ENCODE measurements at regions not wholly inside any gene's neighbourhood (a gene's known extent, or its start where the extent isn't known, plus 50 kb on each side); places are given as distances from the start of the nearest gene placed in this dataset.
"Not testable (repeated sequence)": the region's sequence is repeated elsewhere in the genome, so short reads cannot be mapped to it uniquely, and the experiment has no call there.

DNA sequence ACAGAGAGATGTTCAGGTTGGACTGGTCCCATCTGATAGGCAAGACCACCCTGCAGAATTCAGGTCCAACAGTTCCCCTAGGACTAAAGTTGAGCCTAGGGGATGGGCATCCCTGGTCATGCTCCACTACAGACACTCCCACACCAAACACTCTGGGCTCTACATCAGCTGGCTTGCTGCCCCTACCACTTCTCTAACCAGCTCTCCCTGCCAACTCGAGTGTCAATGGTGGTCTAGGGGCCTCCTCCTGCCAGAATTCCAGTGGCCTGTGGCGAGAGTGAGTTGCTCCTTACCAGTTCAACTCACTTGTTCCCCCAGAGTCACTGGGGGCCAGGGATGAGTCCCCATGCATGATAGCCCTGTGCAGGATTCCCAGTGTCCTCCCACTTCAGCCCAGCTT is 316.2 kb upstream of the PPP2R3A start:
- no peak overlapping the region for H3K27ac ChIP-seq
- in situ Hi-C loops (cut with MboI; ENCODE audit: low pct_ligation_motif_present in 1 of 4, low pct_unique_long_range_greater_than_20kb in 1 of 4, low sequenced_read_pairs in 3 of 4) = no loop called here
- 46% methylated on average over 2 of the region's 2 CpGs; no CpG with 5 or more reads in 1 of the 2 donors for WGBS, 2 donors (ENCODE audit: low coverage in 1 of 2)
- no peak for TF ChIP-seq EP300 (IDR thresholded peaks at IDR 0.05; ENCODE audit: low read depth)
- TF ChIP-seq POLR2A (IDR thresholded peaks at IDR 0.05) = no peak
- TF ChIP-seq, protein P1, sequence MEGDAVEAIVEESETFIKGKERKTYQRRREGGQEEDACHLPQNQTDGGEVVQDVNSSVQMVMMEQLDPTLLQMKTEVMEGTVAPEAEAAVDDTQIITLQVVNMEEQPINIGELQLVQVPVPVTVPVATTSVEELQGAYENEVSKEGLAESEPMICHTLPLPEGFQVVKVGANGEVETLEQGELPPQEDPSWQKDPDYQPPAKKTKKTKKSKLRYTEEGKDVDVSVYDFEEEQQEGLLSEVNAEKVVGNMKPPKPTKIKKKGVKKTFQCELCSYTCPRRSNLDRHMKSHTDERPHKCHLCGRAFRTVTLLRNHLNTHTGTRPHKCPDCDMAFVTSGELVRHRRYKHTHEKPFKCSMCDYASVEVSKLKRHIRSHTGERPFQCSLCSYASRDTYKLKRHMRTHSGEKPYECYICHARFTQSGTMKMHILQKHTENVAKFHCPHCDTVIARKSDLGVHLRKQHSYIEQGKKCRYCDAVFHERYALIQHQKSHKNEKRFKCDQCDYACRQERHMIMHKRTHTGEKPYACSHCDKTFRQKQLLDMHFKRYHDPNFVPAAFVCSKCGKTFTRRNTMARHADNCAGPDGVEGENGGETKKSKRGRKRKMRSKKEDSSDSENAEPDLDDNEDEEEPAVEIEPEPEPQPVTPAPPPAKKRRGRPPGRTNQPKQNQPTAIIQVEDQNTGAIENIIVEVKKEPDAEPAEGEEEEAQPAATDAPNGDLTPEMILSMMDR (IDR thresholded peaks at IDR 0.05) = no peak
- TF ChIP-seq POLR2AphosphoS5 (IDR thresholded peaks at IDR 0.05) = no peak
- no peaks in the 10 kb centered on the region for H3K9me3 ChIP-seq
- DNase-seq = no peak
- intact Hi-C loops (cut with DNase I; ENCODE audit: low total_unique reads) = no loop called here
- H3K4me3 ChIP-seq = no peak overlapping the region
- no peaks in the 10 kb centered on the region for H3K36me3 ChIP-seq
- H3K4me1 ChIP-seq = no peaks in the 10 kb centered on the region
- H3K27me3 ChIP-seq = no peaks in the 10 kb centered on the region

GRCh38 chr3:135650309-135650708 is 315.2 kb upstream of the PPP2R3A start:
- Histone ChIP-seq H3K4me1 (no peaks in the 10 kb centered on the region), H3K9me3 (no peaks in the 10 kb centered on the region), H3K36me3 (no peaks in the 10 kb centered on the region), H3K4me3 (no peak overlapping the region), H3K27me3 (no peaks in the 10 kb centered on the region), H3K27ac (no peak overlapping the region)
- intact Hi-C loops (cut with DNase I; ENCODE audit: low total_unique reads) (no loop called here), in situ Hi-C loops (cut with MboI; ENCODE audit: low pct_ligation_motif_present in 1 of 4, low pct_unique_long_range_greater_than_20kb in 1 of 4, low sequenced_read_pairs in 3 of 4) (no loop called here)
- WGBS, 2 donors (ENCODE audit: low coverage in 1 of 2) = 70 to 100% methylated on average over 1 of the region's 1 CpG
- no peak for DNase-seq
- TF ChIP-seq POLR2A (IDR thresholded peaks at IDR 0.05) (no peak), POLR2AphosphoS5 (IDR thresholded peaks at IDR 0.05) (no peak), EP300 (IDR thresholded peaks at IDR 0.05; ENCODE audit: low read depth) (no peak)
- TF ChIP-seq, protein P1 (IDR thresholded peaks at IDR 0.05) = no peak

GRCh38 chr3:135652388-135652787 is 313.1 kb upstream of the PPP2R3A start:
- H3K36me3 ChIP-seq = no peaks in the 10 kb centered on the region
- H3K9me3 ChIP-seq = no peaks in the 10 kb centered on the region
- H3K27me3 ChIP-seq = no peaks in the 10 kb centered on the region
- DNase-seq = no peak
- H3K4me1 ChIP-seq = no peaks in the 10 kb centered on the region
- intact Hi-C loops (cut with DNase I; ENCODE audit: low total_unique reads) (no loop called here), in situ Hi-C loops (cut with MboI; ENCODE audit: low pct_ligation_motif_present in 1 of 4, low pct_unique_long_range_greater_than_20kb in 1 of 4, low sequenced_read_pairs in 3 of 4) (no loop called here)
- no peak overlapping the region for H3K4me3 ChIP-seq
- H3K27ac ChIP-seq = no peak overlapping the region
- TF ChIP-seq, protein P1 (IDR thresholded peaks at IDR 0.05) = no peak
- TF ChIP-seq POLR2AphosphoS5 (IDR thresholded peaks at IDR 0.05) (no peak), EP300 (IDR thresholded peaks at IDR 0.05; ENCODE audit: low read depth) (no peak), POLR2A (IDR thresholded peaks at IDR 0.05) (no peak)
- 39 to 49% methylated on average over 3 of the region's 3 CpGs for WGBS, 2 donors (ENCODE audit: low coverage in 1 of 2)

GRCh38 chr3:135655328-135655727 is 310.2 kb upstream of the PPP2R3A start:
- H3K4me3 ChIP-seq = no peak overlapping the region
- no peaks in the 10 kb centered on the region for H3K4me1 ChIP-seq
- no peak for TF ChIP-seq POLR2A (IDR thresholded peaks at IDR 0.05)
- no peak for TF ChIP-seq EP300 (IDR thresholded peaks at IDR 0.05; ENCODE audit: low read depth)
- TF ChIP-seq POLR2AphosphoS5 (IDR thresholded peaks at IDR 0.05) = no peak
- TF ChIP-seq, protein P1 (IDR thresholded peaks at IDR 0.05) = no peak
- in situ Hi-C loops (cut with MboI; ENCODE audit: low pct_ligation_motif_present in 1 of 4, low pct_unique_long_range_greater_than_20kb in 1 of 4, low sequenced_read_pairs in 3 of 4) (no loop called here), intact Hi-C loops (cut with DNase I; ENCODE audit: low total_unique reads) (no loop called here)
- H3K9me3 ChIP-seq = no peaks in the 10 kb centered on the region
- H3K36me3 ChIP-seq = no peaks in the 10 kb centered on the region
- no peaks in the 10 kb centered on the region for H3K27me3 ChIP-seq
- no peak for DNase-seq
- H3K27ac ChIP-seq = no peak overlapping the region
- 75 to 85% methylated on average over 1 of the region's 1 CpG for WGBS, 2 donors (ENCODE audit: low coverage in 1 of 2)

- H3K27ac ChIP-seq; H3K9me3 ChIP-seq; in situ Hi-C loops (cut with MboI; ENCODE audit: low pct_ligation_motif_present in 1 of 4, low pct_unique_long_range_greater_than_20kb in 1 of 4, low sequenced_read_pairs in 3 of 4); H3K4me3 ChIP-seq; H3K27me3 ChIP-seq; intact Hi-C loops (cut with DNase I; ENCODE audit: low total_unique reads); DNase-seq; H3K36me3 ChIP-seq; H3K4me1 ChIP-seq: not testable (repeated sequence)
- 86 to 94% methylated on average over 5 to 6 of the region's 14 CpGs for WGBS, 2 donors (ENCODE audit: low coverage in 1 of 2)
Observed at GRCh38 chr3:135658451-135658850, 307.1 kb upstream of the PPP2R3A start.
